Muscle of leg (tissue), 3 donors: ENCODE measurements at regions not wholly inside any gene's neighbourhood (a gene's known extent, or its start where the extent isn't known, plus 50 kb on each side); places are given as distances from the start of the nearest gene placed in this dataset.

Source experiments
- DNase-seq: peaks from one replicate; pipeline ENCODE4 v3.0.0; 2013
- H3K27ac ChIP-seq: one replicate; pipeline ENCODE4 v1.5.1; 2013; ENCODE audit warnings: mild to moderate bottlenecking, low read length, control low read depth
- H3K27me3 ChIP-seq: one replicate; pipeline ENCODE4 v1.6.1; 2013; ENCODE audit warnings: low read length; ENCODE audit not compliant: control insufficient read depth, insufficient read depth
- H3K36me3 ChIP-seq: one replicate; pipeline ENCODE4 v1.6.1; 2013; ENCODE audit warnings: low read length; ENCODE audit not compliant: control insufficient read depth, insufficient read depth
- H3K4me1 ChIP-seq: one replicate; pipeline ENCODE4 v1.6.1; 2013; ENCODE audit warnings: low read length; ENCODE audit not compliant: control insufficient read depth, insufficient read depth
- H3K4me3 ChIP-seq: one replicate; pipeline ENCODE4 v1.5.1; 2013; ENCODE audit warnings: low read length, control low read depth
- H3K9me3 ChIP-seq: replicated peaks from 2 replicates; pipeline ENCODE4 v1.6.1; 2013; ENCODE audit warnings: low read depth, low read length; ENCODE audit not compliant: control insufficient read depth
- WGBS: methylation state at CpG from one replicate; pipeline ENCODE4 v1.1.5; 2013; ENCODE audit warnings: missing lambda C conversion rate; ENCODE audit not compliant: insufficient coverage; 5-methylcytosine and 5-hydroxymethylcytosine counted together

DNA sequence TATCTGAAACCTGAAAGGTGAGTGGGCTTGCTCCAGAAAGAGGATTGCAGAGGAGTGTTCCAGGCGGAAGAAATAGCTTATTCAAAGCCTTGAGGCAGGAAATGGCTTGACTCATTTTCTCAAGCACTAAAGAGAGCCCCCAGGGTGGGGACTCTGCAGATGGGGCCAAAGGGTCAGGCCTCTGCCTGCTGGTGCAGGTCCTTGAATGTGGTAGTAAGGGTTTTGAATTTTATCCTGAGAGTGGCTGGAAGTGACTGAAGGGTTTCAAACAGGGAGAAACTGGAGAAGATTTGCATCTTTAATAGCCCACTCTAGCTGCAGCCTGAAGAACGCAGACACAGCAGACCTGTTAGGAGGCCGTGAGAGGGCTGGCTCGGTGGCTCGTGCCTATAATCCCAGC is 144.4 kb downstream of the CCT6B start:
- no peak overlapping the region for H3K27ac ChIP-seq
- no peaks in the 10 kb centered on the region for H3K4me1 ChIP-seq
- DNase-seq, result no peak
- no peak overlapping the region for H3K4me3 ChIP-seq
- H3K27me3 ChIP-seq, result no peaks in the 10 kb centered on the region
- no peaks in the 10 kb centered on the region for H3K9me3 ChIP-seq
- WGBS, result 16% methylated on average over 5 of the region's 5 CpGs
- H3K36me3 ChIP-seq, result no peaks in the 10 kb centered on the region

DNA sequence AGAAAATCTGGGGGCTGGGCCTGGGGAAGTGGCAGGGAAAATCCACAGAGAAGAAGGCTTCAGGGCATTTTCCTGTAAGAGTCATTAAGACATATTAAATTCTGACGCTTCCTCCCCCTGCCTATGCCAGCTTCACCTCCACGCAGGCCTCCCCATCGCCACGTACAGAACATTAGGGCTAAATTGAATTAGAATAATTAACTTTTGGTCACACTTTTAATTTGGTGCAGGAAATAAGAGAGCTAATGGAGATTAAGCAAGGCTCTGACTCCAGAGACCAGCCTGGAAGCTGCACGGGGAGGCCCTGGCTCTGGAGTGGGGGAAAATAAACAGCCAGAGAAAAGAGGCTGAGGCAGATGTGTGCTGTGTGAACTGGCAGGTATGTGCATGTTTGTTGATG is 148.0 kb downstream of the CCT6B start:
- no peaks in the 10 kb centered on the region for H3K9me3 ChIP-seq
- no peak overlapping the region for H3K27ac ChIP-seq
- H3K27me3 ChIP-seq, result peaks cover 2% of the 10 kb centered on the region
- H3K36me3 ChIP-seq, result no peaks in the 10 kb centered on the region
- WGBS, result 15% methylated on average over 1 of the region's 5 CpGs
- H3K4me3 ChIP-seq, result no peak overlapping the region
- H3K4me1 ChIP-seq, result no peaks in the 10 kb centered on the region
- DNase-seq, result no peak

DNA sequence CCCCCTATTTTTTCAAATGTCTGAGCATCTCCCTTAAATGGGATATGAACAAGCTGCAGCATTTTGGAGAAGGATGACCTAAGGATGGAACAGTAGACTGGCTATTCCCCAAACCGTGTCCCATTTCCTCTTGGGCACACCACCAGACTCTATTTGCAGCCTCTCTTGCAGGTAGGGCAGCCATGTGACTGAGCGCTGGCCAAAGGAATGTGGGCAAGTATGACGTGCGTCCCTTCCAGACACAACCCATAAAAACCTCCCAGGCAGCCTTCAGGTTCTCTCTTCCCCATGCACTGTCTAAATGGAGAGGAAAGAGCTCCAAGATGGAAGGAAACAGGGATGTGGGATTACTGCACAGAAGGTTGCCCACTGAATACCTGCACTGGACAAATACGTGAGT is 149.7 kb downstream of the CCT6B start:
- peaks cover 2% of the 10 kb centered on the region for H3K27me3 ChIP-seq
- no peak for DNase-seq
- no peaks in the 10 kb centered on the region for H3K4me1 ChIP-seq
- no peak overlapping the region for H3K4me3 ChIP-seq
- H3K27ac ChIP-seq, result no peak overlapping the region
- WGBS, result 67% methylated on average over 1 of the region's 5 CpGs
- H3K9me3 ChIP-seq, result no peaks in the 10 kb centered on the region
- no peaks in the 10 kb centered on the region for H3K36me3 ChIP-seq

DNA sequence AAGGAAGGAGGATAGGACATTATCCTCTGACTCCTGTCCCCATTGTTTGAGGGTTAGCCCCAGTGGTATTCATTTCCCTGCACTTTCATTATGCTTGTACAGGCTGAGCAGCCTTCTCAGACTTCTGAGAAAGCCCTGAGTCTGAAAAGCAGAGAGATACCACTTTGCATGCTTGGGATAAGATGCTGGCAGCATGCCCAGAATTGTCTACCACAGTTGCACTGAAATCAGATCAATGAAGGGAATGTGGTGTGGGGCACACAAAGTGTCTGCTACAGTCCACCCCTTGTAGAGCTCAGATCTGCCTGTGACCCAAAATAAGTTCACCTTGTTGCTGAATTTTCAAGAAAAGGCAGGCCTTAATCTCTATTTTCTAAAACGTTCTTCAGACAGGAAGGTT is 160.6 kb downstream of the CCT6B start:
- Histone ChIP-seq H3K27me3 (no peaks in the 10 kb centered on the region), H3K4me3 (no peak overlapping the region), H3K27ac (no peak overlapping the region), H3K9me3 (no peaks in the 10 kb centered on the region), H3K4me1 (no peaks in the 10 kb centered on the region), H3K36me3 (no peaks in the 10 kb centered on the region)
- no CpG with 5 or more reads among the region's 1 CpG for WGBS
- no peak for DNase-seq

DNA sequence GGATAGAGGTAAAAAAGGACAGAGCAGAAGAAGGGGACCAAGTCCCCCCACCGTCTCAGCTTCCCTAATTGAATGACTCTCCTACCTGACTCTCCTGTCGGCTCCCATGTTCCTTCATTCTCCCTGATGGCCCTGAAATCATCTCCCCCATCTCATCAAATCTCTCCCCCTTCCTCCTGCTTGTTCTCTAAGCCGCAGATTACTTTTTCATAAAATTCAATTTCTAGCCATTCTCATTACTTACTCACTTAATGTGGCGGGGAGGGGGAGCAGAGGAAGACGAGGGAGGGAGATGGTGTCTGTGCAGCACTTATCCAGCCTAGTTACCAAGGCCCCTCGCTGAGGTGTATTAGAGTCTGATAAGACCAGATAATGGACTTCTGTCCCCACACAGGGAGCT is 161.5 kb downstream of the CCT6B start:
- Histone ChIP-seq H3K27ac (no peak overlapping the region), H3K27me3 (no peaks in the 10 kb centered on the region), H3K36me3 (no peaks in the 10 kb centered on the region), H3K4me1 (no peaks in the 10 kb centered on the region), H3K4me3 (no peak overlapping the region), H3K9me3 (no peaks in the 10 kb centered on the region)
- 74% methylated on average over 2 of the region's 6 CpGs for WGBS
- DNase-seq, result no peak

DNA sequence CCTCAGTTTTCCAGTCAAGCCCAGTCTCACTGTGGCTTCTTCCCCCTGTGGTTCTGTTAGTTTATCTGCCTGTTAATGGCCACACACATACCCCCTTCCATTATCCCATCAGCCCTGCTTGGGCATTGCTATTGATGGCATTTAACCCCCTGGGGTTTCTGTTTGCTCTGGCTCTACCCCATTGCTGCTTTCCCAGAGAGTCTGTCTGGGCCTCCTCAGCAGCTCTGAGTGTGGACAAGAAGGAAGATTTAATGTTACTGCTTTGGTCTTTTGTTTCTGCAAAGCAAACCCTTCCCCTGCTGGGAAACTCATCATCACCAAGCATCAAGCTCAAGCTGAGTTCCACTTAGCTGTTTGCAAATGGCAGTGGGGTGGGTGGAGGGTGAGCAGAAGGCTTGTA is 162.7 kb downstream of the CCT6B start:
- H3K4me3 ChIP-seq, result no peak overlapping the region
- no peaks in the 10 kb centered on the region for H3K4me1 ChIP-seq
- no peaks in the 10 kb centered on the region for H3K36me3 ChIP-seq
- H3K27me3 ChIP-seq, result no peaks in the 10 kb centered on the region
- no peak for DNase-seq
- H3K9me3 ChIP-seq, result no peaks in the 10 kb centered on the region
- H3K27ac ChIP-seq, result no peak overlapping the region

DNA sequence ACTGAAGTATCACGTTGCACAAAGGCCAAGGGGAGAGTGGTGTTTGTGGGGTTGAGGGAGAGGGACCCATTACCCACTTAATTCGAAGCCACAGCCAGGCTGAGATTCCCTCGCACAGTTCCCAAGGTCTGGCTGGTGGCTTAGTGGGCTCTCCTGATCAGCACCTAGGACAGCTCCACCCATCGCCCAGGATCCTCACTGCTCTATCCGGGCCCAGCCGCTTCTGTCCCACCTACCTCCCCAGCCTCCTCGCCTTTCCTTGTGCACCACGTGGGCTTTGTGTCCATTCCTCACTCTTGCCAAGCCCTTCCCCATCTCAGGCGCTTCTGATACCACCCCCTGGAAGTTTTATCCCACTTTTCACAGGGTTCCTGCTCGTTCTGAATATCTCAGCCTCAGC is 163.5 kb downstream of the CCT6B start:
- H3K9me3 ChIP-seq, result no peaks in the 10 kb centered on the region
- H3K27ac ChIP-seq, result no peak overlapping the region
- 4% methylated on average over 7 of the region's 10 CpGs for WGBS
- peak; percentile 47 for DNase-seq
- no peaks in the 10 kb centered on the region for H3K27me3 ChIP-seq
- no peak overlapping the region for H3K4me3 ChIP-seq
- no peaks in the 10 kb centered on the region for H3K4me1 ChIP-seq
- H3K36me3 ChIP-seq, result no peaks in the 10 kb centered on the region

DNA sequence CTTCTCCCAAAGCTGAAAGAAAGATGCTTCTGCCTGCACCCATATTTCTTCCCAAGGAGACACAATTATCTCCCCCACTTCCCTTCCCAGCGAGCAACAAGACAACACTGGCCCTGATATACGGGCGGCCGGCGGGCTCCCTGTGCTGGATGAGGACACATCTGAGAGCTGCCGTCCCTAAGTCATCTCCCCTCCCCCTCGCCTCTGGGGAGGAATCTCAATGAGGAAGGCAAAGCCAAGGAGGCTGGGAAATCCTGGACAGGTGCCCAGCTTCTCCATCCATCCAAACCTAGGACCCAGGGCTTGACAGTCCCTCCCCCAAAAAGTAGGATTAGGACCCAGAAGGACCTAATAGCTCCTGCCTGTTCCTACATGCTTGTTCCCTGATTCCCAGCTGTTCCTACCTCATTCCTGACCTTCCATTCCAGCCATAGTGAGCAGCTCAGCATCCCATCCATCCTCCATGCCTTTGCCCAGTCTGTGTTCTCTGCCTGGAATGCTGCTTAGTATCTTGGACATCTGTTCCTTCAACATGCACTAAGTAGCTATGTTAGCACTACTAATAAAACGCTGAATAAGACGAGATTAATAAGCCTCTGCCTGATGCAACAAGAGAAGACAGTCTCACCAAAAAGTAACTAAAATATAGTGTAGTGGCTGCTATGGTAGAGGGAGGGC is 167.9 kb downstream of the CCT6B start:
- Histone ChIP-seq H3K27me3 (no peaks in the 10 kb centered on the region), H3K4me1 (no peaks in the 10 kb centered on the region), H3K9me3 (no peaks in the 10 kb centered on the region), H3K4me3 (no peak overlapping the region), H3K36me3 (no peaks in the 10 kb centered on the region), H3K27ac (no peak overlapping the region)
- no peak for DNase-seq
- WGBS, result 61% methylated on average over 4 of the region's 9 CpGs

DNA sequence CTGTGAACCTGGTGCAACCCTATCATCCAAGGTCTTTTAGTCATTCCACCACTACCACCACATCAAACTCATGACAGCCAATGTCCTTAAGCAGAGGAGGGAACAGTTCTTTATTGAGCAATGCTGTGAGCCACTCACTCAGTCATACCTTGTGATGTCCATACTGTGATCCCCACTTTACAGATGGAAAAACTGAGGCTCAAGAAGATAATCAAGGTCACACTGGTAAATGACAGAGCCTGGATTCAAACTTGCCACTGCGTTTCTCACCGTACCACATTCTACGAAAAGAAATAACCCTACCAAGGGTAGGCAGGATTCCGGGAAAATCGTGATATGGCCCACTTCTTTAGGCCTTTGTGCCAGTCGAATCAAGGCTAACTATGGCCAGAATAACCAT is 172.6 kb downstream of the CCT6B start:
- H3K9me3 ChIP-seq, result no peaks in the 10 kb centered on the region
- H3K4me1 ChIP-seq, result no peaks in the 10 kb centered on the region
- WGBS, result 90% methylated on average over 3 of the region's 6 CpGs
- H3K27ac ChIP-seq, result no peak overlapping the region
- H3K4me3 ChIP-seq, result no peak overlapping the region
- DNase-seq, result no peak
- no peaks in the 10 kb centered on the region for H3K36me3 ChIP-seq
- H3K27me3 ChIP-seq, result peaks cover 6% of the 10 kb centered on the region

DNA sequence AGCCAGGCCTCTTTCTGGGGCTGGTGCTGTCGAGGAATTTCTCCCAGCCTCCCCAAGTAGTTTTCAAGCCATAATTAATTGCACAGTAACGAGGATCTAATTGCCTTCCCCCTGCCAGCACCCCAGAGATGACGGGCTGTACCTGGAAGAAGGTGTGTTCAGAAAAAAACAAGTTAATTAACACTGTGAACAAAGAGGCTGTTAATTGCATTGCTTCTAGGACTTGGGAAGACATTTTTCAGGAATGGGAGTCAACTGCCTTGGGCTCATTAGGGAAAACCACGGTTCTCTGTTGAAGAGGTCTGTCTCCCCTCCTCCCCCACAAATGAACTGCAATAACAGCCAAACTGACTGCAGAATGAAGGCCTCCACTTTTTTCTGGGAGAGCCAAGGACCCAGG is 176.7 kb downstream of the CCT6B start:
- Histone ChIP-seq H3K4me3 (no peak overlapping the region), H3K27ac (no peak overlapping the region), H3K4me1 (no peaks in the 10 kb centered on the region), H3K36me3 (no peaks in the 10 kb centered on the region), H3K9me3 (no peaks in the 10 kb centered on the region), H3K27me3 (peaks cover 6% of the 10 kb centered on the region)
- no peak for DNase-seq
- WGBS, result 17% methylated on average over 1 of the region's 4 CpGs

DNA sequence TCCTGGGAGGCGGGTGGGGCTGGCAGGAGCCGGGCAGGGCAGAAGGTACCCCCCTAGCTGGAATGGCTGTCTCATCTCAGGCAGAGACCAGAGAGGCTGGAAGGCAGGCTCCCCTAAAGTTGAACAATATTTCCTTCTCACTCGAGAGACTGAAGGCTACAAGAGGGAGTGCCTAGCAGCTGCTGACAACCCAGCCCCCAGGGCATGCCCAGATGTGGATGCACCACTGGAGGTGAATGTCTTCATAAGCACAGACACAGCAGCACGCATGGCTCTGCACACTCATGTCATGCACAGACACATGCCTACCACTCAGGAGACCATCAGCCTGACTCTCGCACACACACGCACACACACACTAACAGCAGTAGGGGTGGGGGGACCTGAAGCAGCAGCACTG is 179.0 kb downstream of the CCT6B start:
- no peaks in the 10 kb centered on the region for H3K36me3 ChIP-seq
- DNase-seq, result no peak
- no peak overlapping the region for H3K27ac ChIP-seq
- H3K27me3 ChIP-seq, result peaks cover 6% of the 10 kb centered on the region
- no peaks in the 10 kb centered on the region for H3K4me1 ChIP-seq
- 49% methylated on average over 5 of the region's 6 CpGs for WGBS
- no peaks in the 10 kb centered on the region for H3K9me3 ChIP-seq
- H3K4me3 ChIP-seq, result no peak overlapping the region
